Peyer's patch (tissue), 4 donors: ENCODE measurements at regions not wholly inside any gene's neighbourhood (a gene's known extent, or its start where the extent isn't known, plus 50 kb on each side); places are given as distances from the start of the nearest gene placed in this dataset.

Experiments used
- DNase-seq, 3 donors: peaks; one replicate each; pipeline ENCODE4 v3.0.0-alpha.2; 2017 to 2019
- H3K27ac ChIP-seq, 4 donors: fragments of 200-600 bp; sonication (generic); one replicate each; pipeline ENCODE4 v1.5.1; 2016 to 2019
- H3K27me3 ChIP-seq, 2 donors: fragments of 200-600 bp; sonication (generic); one replicate each; pipeline ENCODE4 v1.5.1; 2019
- H3K36me3 ChIP-seq, 3 donors: fragments of 200-600 bp; sonication (generic); one replicate each; pipeline ENCODE4 v1.5.1; 2016 to 2019
- H3K4me1 ChIP-seq, 4 donors: fragments of 200-600 bp; sonication (generic); one replicate each; pipeline ENCODE4 v1.5.1; 2016 to 2019
- H3K4me3 ChIP-seq, 4 donors: fragments of 200-600 bp; sonication (generic); 1 replicate in 3 of 4; 2 replicates in 1 of 4; pipeline ENCODE4 v1.5.1; 2016 to 2019; ENCODE audit warnings: mild to moderate bottlenecking in 1 of 4
- H3K9me3 ChIP-seq, 4 donors: fragments of 200-600 bp; sonication (generic); one replicate each; pipeline ENCODE4 v1.5.1; 2016 to 2019; ENCODE audit warnings: mild to moderate bottlenecking in 1 of 4
- CTCF ChIP-seq, 6 experiments: fragments of 450-650 bp in 4 of 6; fragments of 200-600 bp in 2 of 6; sonication (generic) in 1 of 6; IDR thresholded peaks; one replicate each; pipeline ENCODE4 v1.5.1; 2017 to 2019; ENCODE audit warnings: antibody characterized with exemption in 6 of 6, mild to moderate bottlenecking in 3 of 6, moderate library complexity in 1 of 6
- POLR2A ChIP-seq, 2 donors: fragments of 450-650 bp; IDR thresholded peaks; one replicate each; pipeline ENCODE4 v1.5.1; 2017; ENCODE audit warnings: antibody characterized with exemption in 2 of 2, mild to moderate bottlenecking in 2 of 2, moderate library complexity in 2 of 2

DNA sequence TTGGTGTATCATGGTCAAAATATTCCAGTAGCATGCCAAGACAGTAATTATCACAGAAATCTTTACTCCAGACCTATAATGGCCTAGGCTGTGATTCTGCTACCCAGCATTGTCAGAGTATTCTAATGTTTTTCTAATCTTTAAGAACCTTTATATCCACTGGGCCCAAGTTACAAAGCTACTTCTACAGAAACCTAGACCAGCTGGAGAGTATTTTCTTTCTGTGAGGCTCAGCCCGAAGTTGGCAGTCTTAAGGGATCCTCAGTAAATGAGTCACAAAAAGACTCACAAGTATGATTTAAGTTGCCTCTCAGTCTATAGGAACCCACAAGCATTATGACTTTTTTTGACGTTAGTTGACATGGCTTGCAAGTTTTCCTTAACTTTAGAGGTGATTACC lies 638.5 kb upstream of the FAM241A start:
- H3K9me3 ChIP-seq: no peaks in the 10 kb centered on the region
- H3K27ac ChIP-seq: no peak overlapping the region
- H3K27me3 ChIP-seq: no peaks in the 10 kb centered on the region
- no peak for DNase-seq
- no peaks in the 10 kb centered on the region for H3K36me3 ChIP-seq
- TF ChIP-seq CTCF (IDR thresholded peaks at IDR 0.05) (no peak), POLR2A (IDR thresholded peaks at IDR 0.05) (no peak)
- H3K4me3 ChIP-seq: no peak overlapping the region
- H3K4me1 ChIP-seq: no peaks in the 10 kb centered on the region

DNA sequence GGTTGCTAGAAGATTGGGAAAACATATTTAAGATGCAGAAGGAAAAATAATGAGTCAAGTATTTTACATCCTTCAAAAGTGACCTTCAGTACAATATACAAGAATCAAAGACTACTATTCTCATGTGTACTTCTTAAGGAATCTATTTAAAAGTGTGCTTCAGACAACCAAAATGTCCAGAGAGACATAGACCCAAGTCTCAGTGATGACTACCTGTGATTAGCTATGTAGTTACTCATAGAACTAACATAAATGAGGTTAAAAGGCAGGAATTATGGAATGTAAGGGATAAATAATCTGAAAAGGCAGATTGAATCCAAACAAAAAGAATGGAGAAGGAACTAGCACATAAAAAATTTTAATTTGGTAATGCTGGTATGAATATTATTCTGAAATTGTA lies 634.7 kb upstream of the FAM241A start:
- Histone ChIP-seq H3K27ac (no peak overlapping the region), H3K9me3 (no peaks in the 10 kb centered on the region), H3K36me3 (no peaks in the 10 kb centered on the region), H3K27me3 (no peaks in the 10 kb centered on the region), H3K4me1 (no peaks in the 10 kb centered on the region), H3K4me3 (no peak overlapping the region)
- TF ChIP-seq POLR2A (IDR thresholded peaks at IDR 0.05): no peak
- no peak for TF ChIP-seq CTCF (IDR thresholded peaks at IDR 0.05)
- DNase-seq: no peak

GRCh38 chr4:111512081-111512783 lies 633.0 kb upstream of the FAM241A start:
- H3K4me1 ChIP-seq: no peaks in the 10 kb centered on the region
- H3K27ac ChIP-seq: no peak overlapping the region
- H3K4me3 ChIP-seq: no peak overlapping the region
- DNase-seq: no peak
- no peaks in the 10 kb centered on the region for H3K27me3 ChIP-seq
- H3K36me3 ChIP-seq: no peaks in the 10 kb centered on the region
- no peak for TF ChIP-seq POLR2A (IDR thresholded peaks at IDR 0.05)
- no peak for TF ChIP-seq CTCF (IDR thresholded peaks at IDR 0.05)
- H3K9me3 ChIP-seq: no peaks in the 10 kb centered on the region

DNA sequence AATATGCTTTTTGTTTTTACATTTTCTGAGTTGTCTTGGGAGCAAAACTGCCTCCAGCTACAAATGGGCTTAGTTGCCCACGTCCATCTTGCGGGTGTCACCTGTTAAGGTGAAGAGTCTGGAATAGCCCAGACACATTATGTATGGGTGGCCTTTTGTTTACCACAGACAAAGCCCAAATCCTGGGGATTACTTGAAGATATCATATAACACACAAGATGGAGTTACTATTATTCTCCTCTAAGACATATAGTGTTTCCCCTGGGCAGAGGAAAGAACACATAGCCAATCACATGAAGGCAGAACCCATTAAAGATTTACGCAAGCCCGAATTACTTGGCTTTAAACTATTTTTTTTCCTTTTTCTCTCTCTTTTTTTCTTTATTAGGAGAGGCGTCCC lies 625.6 kb upstream of the FAM241A start:
- Histone ChIP-seq H3K27ac (no peak overlapping the region), H3K4me3 (no peak overlapping the region), H3K27me3 (no peaks in the 10 kb centered on the region), H3K4me1 (no peaks in the 10 kb centered on the region), H3K36me3 (no peaks in the 10 kb centered on the region), H3K9me3 (no peaks in the 10 kb centered on the region)
- no peak for TF ChIP-seq POLR2A (IDR thresholded peaks at IDR 0.05)
- no peak for DNase-seq

GRCh38 chr4:111530446-111530845 lies 614.8 kb upstream of the FAM241A start:
- TF ChIP-seq POLR2A (IDR thresholded peaks at IDR 0.05): no peak
- no peak for TF ChIP-seq CTCF (IDR thresholded peaks at IDR 0.05)
- Histone ChIP-seq H3K4me1 (no peaks in the 10 kb centered on the region), H3K27ac (no peak overlapping the region), H3K4me3 (no peak overlapping the region), H3K27me3 (no peaks in the 10 kb centered on the region), H3K9me3 (peaks cover 0 to 4% (median 0%) of the 10 kb centered on the region in 4 donors), H3K36me3 (no peaks in the 10 kb centered on the region)
- no peak for DNase-seq

- no peak for TF ChIP-seq POLR2A (IDR thresholded peaks at IDR 0.05)
- TF ChIP-seq CTCF (IDR thresholded peaks at IDR 0.05): no peak
- Histone ChIP-seq H3K9me3 (no peaks in the 10 kb centered on the region), H3K27ac (no peak overlapping the region), H3K27me3 (no peaks in the 10 kb centered on the region), H3K36me3 (no peaks in the 10 kb centered on the region), H3K4me1 (no peaks in the 10 kb centered on the region), H3K4me3 (no peak overlapping the region)
- no peak for DNase-seq
These were observed 609.5 kb upstream of the FAM241A start for GRCh38 chr4:111535792-111536191.
